ENCODE measurements at regions not wholly inside any gene's neighbourhood (a gene's known extent, or its start where the extent isn't known, plus 50 kb on each side); places are given as distances from the start of the nearest gene placed in this dataset.

DNA sequence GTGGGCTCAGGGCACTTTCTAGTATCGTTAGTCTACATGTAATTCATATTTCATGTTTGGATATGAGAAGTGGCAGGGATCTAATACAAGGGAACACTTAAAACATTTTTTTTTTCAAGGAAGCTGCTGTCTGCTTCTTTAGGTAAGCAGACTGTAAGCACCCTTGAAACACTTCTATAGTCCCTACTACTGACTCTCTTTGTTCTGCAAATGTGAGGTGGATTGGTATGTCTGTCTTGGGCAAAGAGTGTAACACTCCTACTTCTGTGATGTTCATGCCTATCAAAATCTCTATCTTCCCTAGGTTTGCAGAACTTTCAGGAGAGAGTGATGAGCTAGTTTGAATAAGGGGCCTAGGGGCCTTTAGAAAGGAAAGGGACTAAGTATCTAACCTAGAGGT lies 93.9 kb downstream of the ZNF330 start:
- H3K36me3 ChIP-seq (ENCODE audit: control insufficient read depth, insufficient read depth, low read length) = no peaks in the 10 kb centered on the region
- no peak overlapping the region for H3K4me3 ChIP-seq (ENCODE audit: low read depth, low read length)
- H2AFZ ChIP-seq = no peak overlapping the region
- no peaks in the 10 kb centered on the region for H3K27me3 ChIP-seq (ENCODE audit: control insufficient read depth, insufficient read depth, low read length)
- H3K27ac ChIP-seq = no peak overlapping the region
- TF ChIP-seq, protein P1, sequence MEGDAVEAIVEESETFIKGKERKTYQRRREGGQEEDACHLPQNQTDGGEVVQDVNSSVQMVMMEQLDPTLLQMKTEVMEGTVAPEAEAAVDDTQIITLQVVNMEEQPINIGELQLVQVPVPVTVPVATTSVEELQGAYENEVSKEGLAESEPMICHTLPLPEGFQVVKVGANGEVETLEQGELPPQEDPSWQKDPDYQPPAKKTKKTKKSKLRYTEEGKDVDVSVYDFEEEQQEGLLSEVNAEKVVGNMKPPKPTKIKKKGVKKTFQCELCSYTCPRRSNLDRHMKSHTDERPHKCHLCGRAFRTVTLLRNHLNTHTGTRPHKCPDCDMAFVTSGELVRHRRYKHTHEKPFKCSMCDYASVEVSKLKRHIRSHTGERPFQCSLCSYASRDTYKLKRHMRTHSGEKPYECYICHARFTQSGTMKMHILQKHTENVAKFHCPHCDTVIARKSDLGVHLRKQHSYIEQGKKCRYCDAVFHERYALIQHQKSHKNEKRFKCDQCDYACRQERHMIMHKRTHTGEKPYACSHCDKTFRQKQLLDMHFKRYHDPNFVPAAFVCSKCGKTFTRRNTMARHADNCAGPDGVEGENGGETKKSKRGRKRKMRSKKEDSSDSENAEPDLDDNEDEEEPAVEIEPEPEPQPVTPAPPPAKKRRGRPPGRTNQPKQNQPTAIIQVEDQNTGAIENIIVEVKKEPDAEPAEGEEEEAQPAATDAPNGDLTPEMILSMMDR (IDR thresholded peaks at IDR 0.05) = no peak
- H3K4me2 ChIP-seq (ENCODE audit: low read length) = no peak overlapping the region
- no peak overlapping the region for H3K9ac ChIP-seq
- no peaks in the 10 kb centered on the region for H3K4me1 ChIP-seq
- H3K9me3 ChIP-seq (ENCODE audit: control insufficient read depth, low read length) = no peaks in the 10 kb centered on the region
- no peaks in the 10 kb centered on the region for H3K79me2 ChIP-seq

DNA sequence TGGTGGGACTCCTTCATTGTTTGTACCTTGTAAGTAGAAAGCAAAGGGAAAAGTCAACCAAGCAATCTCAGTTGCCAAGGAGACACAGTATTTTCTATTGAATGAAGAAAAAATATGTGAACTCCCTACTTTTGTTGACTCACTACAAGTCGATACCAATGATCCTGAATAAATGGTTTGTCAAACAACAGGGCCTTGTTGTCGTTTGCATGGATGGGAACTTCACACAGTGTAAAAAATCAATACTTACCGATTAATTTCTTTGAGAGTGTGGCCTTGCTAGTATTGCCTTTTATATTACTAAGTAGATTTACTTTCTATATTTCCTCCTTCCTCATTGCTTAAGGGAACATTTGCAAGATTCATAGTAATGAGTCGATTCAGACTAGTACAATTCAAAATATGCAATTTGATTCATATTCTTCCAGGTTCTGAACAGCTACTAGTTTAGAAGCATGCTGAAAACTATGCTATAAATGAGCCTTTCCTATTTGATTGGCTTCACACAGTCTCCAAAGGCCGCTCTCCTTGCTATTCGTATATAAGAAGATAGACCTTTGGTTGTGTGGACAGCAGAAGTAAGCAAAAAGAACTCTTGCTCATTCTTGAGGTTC lies 108.0 kb downstream of the ZNF330 start:
- no peak overlapping the region for H3K4me2 ChIP-seq (ENCODE audit: low read length)

DNA sequence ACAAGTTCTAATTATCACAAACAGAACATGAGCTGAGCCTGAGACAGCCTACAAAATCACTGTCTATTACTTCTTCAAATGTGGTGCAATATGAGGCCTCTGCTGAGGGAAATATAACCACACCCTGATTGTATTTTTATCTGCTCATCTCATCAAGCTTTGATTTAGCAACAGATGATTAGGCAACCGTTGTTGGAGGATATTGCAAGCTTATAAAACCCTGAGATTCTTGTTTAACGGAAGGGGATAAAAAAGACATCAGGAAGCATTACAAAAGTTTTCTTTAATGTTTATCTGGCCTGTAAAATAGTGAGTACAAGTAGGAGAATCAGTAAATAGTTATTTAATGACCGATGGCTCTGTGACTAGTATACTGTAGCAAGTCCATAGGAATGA lies 108.5 kb downstream of the ZNF330 start:
- H3K4me2 ChIP-seq (ENCODE audit: low read length) = no peak overlapping the region
- no peak overlapping the region for H3K9ac ChIP-seq
- no peaks in the 10 kb centered on the region for H3K9me3 ChIP-seq (ENCODE audit: control insufficient read depth, low read length)
- H2AFZ ChIP-seq = no peak overlapping the region
- no peaks in the 10 kb centered on the region for H3K79me2 ChIP-seq
- no peaks in the 10 kb centered on the region for H3K27me3 ChIP-seq (ENCODE audit: control insufficient read depth, insufficient read depth, low read length)
- no peak overlapping the region for H3K27ac ChIP-seq
- no peak overlapping the region for H3K4me3 ChIP-seq (ENCODE audit: low read depth, low read length)
- TF ChIP-seq, protein P1 (IDR thresholded peaks at IDR 0.05) = no peak
- no peaks in the 10 kb centered on the region for H3K36me3 ChIP-seq (ENCODE audit: control insufficient read depth, insufficient read depth, low read length)
- no peaks in the 10 kb centered on the region for H3K4me1 ChIP-seq

More for the DNA sequence above, 108.0 kb downstream of the ZNF330 start:
- H3K9ac ChIP-seq = no peak overlapping the region
- TF ChIP-seq, protein P1 (IDR thresholded peaks at IDR 0.05) = no peak
- H3K9me3 ChIP-seq (ENCODE audit: control insufficient read depth, low read length) = no peaks in the 10 kb centered on the region
- no peaks in the 10 kb centered on the region for H3K36me3 ChIP-seq (ENCODE audit: control insufficient read depth, insufficient read depth, low read length)
- H3K4me3 ChIP-seq (ENCODE audit: low read depth, low read length) = no peak overlapping the region
- no peaks in the 10 kb centered on the region for H3K27me3 ChIP-seq (ENCODE audit: control insufficient read depth, insufficient read depth, low read length)
- H2AFZ ChIP-seq = no peak overlapping the region
- no peaks in the 10 kb centered on the region for H3K79me2 ChIP-seq
- no peaks in the 10 kb centered on the region for H3K4me1 ChIP-seq
- no peak overlapping the region for H3K27ac ChIP-seq

DNA sequence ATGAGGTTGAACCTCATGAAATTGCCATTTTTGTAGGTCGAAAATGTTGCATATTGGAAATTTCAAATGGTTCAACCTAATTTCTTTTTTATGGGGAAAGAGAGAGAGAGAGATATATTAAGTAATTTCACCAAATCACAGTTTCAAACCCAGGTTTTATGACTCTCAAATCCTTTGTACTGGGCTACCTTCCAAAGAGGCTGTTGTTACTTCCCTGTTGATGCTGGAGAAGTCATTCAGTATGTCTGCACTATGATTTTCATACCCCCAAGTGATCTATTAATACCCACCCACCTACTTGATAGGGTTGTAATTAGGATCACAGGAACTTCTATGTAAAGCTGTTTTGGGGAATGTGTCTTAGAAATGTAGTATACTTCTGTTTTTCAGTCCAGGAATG lies 109.9 kb downstream of the ZNF330 start:
- no peaks in the 10 kb centered on the region for H3K27me3 ChIP-seq (ENCODE audit: control insufficient read depth, insufficient read depth, low read length)
- H3K27ac ChIP-seq = no peak overlapping the region
- TF ChIP-seq, protein P1 (IDR thresholded peaks at IDR 0.05) = no peak

More for the DNA sequence above, 109.9 kb downstream of the ZNF330 start:
- no peaks in the 10 kb centered on the region for H3K79me2 ChIP-seq
- no peaks in the 10 kb centered on the region for H3K9me3 ChIP-seq (ENCODE audit: control insufficient read depth, low read length)
- no peak overlapping the region for H3K4me3 ChIP-seq (ENCODE audit: low read depth, low read length)
- H3K9ac ChIP-seq = no peak overlapping the region
- no peaks in the 10 kb centered on the region for H3K4me1 ChIP-seq
- no peak overlapping the region for H2AFZ ChIP-seq
- no peaks in the 10 kb centered on the region for H3K36me3 ChIP-seq (ENCODE audit: control insufficient read depth, insufficient read depth, low read length)
- no peak overlapping the region for H3K4me2 ChIP-seq (ENCODE audit: low read length)

Data from parathyroid adenoma (tissue), 2 donors.